ENCODE measurements at regions not wholly inside any gene's neighbourhood (a gene's known extent, or its start where the extent isn't known, plus 50 kb on each side); places are given as distances from the start of the nearest gene placed in this dataset.

GRCh38 chr18:45456090-45457021 is 158.9 kb upstream of the SLC14A2 start (continued):
- TF ChIP-seq RELA (CRISPR knock-in tag; IDR thresholded peaks at IDR 0.05) (no peak), RFXAP (CRISPR knock-in tag; IDR thresholded peaks at IDR 0.05; ENCODE audit: borderline replicate concordance) (no peak), ZFY (CRISPR knock-in tag; IDR thresholded peaks at IDR 0.05) (no peak), ZNF282 (IDR thresholded peaks at IDR 0.05; ENCODE audit: partially characterized antibody) (no peak), CBX2 (IDR thresholded peaks at IDR 0.05; ENCODE audit: low read depth, low read length) (no peak), CBX2 (CRISPR knock-in tag; IDR thresholded peaks at IDR 0.05; ENCODE audit: low read depth) (no peak)

- Histone ChIP-seq H3K4me2 (ENCODE audit: low read depth, low read length) (no peak overlapping the region), H3K4me1 (ENCODE audit: insufficient read depth, low read length) (no peaks in the 10 kb centered on the region), H3K9ac (ENCODE audit: insufficient read depth, low read depth, low read length) (no peak overlapping the region), H3K4me3 (replicated peaks in 1 of 3; ENCODE audit: insufficient read depth in 1 of 3, low read depth in 2 of 3, low read length in 3 of 3) (no peak overlapping the region), H2AFZ (ENCODE audit: low read length) (no peak overlapping the region), H3K27ac (ENCODE audit: extremely low read length, insufficient read depth, low read length) (no peak overlapping the region), H3K36me3 (replicated peaks in 1 of 2; ENCODE audit: control insufficient read depth in 1 of 2, insufficient read depth in 2 of 2, low read length in 2 of 2) (no peaks in the 10 kb centered on the region), H3K27me3 (ENCODE audit: control insufficient read depth in 1 of 2, insufficient read depth in 2 of 2, low read length in 2 of 2) (no peaks in the 10 kb centered on the region; a peak in 1 of 5 replicates), H4K20me1 (ENCODE audit: insufficient read depth, low read length) (no peaks in the 10 kb centered on the region), H3K9me3 (ENCODE audit: low read length) (no peaks in the 10 kb centered on the region), H3K79me2 (ENCODE audit: insufficient read depth, low read length) (no peaks in the 10 kb centered on the region)
- ChIA-PET POLR2A (no interaction called here), CTCF (ENCODE audit: low intra/inter-chr PET ratio, low total read pairs) (no interaction called here)
- intact Hi-C loops (cut with micrococcal nuclease; ENCODE audit: unreplicated experiment) (no loop called here), in situ Hi-C loops (cut with HindIII; ENCODE audit: extremely low pct_ligation_motif_present, low pct_unique_long_range_greater_than_20kb) (no loop called here)
- TF ChIP-seq TMF1 (CRISPR knock-in tag; IDR thresholded peaks at IDR 0.05; ENCODE audit: low read depth) = no peak
- no peak for TF ChIP-seq ZFY (CRISPR knock-in tag; IDR thresholded peaks at IDR 0.05)
- TF ChIP-seq MAFF (IDR thresholded peaks at IDR 0.05; ENCODE audit: low read depth, low read length) = 0 out of 2 replicates have a peak, but pooled peaks have one; percentile 22
- 0 out of 4 replicates have a peak, but pooled peaks of 1 of the 2 experiments have one; percentile 7 for TF ChIP-seq MAFK (conservative IDR thresholded peaks at IDR 0.05 in 1 of 2, IDR thresholded peaks at IDR 0.05 in 1 of 2; ENCODE audit: low read length in 2 of 2)
- TF ChIP-seq ZNF136 (CRISPR knock-in tag; IDR thresholded peaks at IDR 0.05; ENCODE audit: low read depth) = no peak
- 0% methylated on average over 1 of the region's 1 CpG for WGBS (ENCODE audit: low lambda C conversion rate)
- DNase-seq (ENCODE audit: low spot score) = no peak
- no TSS peak for BruUV-seq (replicated peaks)
- ATAC-seq = no peak
- FAIRE-seq = no peak
Observed at GRCh38 chr18:45458033-45458432, 157.2 kb upstream of the SLC14A2 start.
